ENCODE measurements at regions not wholly inside any gene's neighbourhood (a gene's known extent, or its start where the extent isn't known, plus 50 kb on each side); places are given as distances from the start of the nearest gene placed in this dataset.
"Not testable (repeated sequence)": the region's sequence is repeated elsewhere in the genome, so short reads cannot be mapped to it uniquely, and the experiment has no call there.

- DNase-seq, result not testable (repeated sequence)
These were observed 64.2 kb upstream of the BTG3 start for GRCh38 chr21:17676930-17677329.

GRCh38 chr21:17674106-17674505 is 61.4 kb upstream of the BTG3 start:
- DNase-seq, result no peak

- no peak for DNase-seq
These were observed 60.7 kb upstream of the BTG3 start for GRCh38 chr21:17673261-17674020.

- no peak for DNase-seq
These were observed 59.0 kb upstream of the BTG3 start for GRCh38 chr21:17671733-17672132.

- DNase-seq, result no peak
These were observed 55.9 kb upstream of the BTG3 start for GRCh38 chr21:17668479-17669140.

GRCh38 chr21:17667256-17667655 is 54.6 kb upstream of the BTG3 start:
- no peak for DNase-seq
